ENCODE measurements at regions not wholly inside any gene's neighbourhood (a gene's known extent, or its start where the extent isn't known, plus 50 kb on each side); places are given as distances from the start of the nearest gene placed in this dataset.

GRCh38 chr16:72493716-72494415 is 321.9 kb upstream of the PMFBP1 start:
- no peak overlapping the region for H3K27ac ChIP-seq (ENCODE audit: low read length)
- no peaks in the 10 kb centered on the region for H3K36me3 ChIP-seq (ENCODE audit: control insufficient read depth, insufficient read depth, low read length)
- H3K36me3 Mint-ChIP-seq = no peaks in the 10 kb centered on the region
- no peaks in the 10 kb centered on the region for H3K9me3 Mint-ChIP-seq
- H3K4me3 Mint-ChIP-seq = no peak overlapping the region
- no peaks in the 10 kb centered on the region for H3K27me3 ChIP-seq (ENCODE audit: control insufficient read depth, insufficient read depth, low read length)
- no peaks in the 10 kb centered on the region for H3K4me1 ChIP-seq (ENCODE audit: control insufficient read depth, insufficient read depth, low read length)
- H3K9me3 ChIP-seq (ENCODE audit: control insufficient read depth, insufficient read depth, low read length) = no peaks in the 10 kb centered on the region
- no peak overlapping the region for H3K27ac Mint-ChIP-seq
- ATAC-seq (no peak), DNase-seq (no peak)
- WGBS (ENCODE audit: insufficient coverage) = 75% methylated on average over 2 of the region's 9 CpGs
- H3K4me3 ChIP-seq (ENCODE audit: low read length) = no peak overlapping the region
- no peak for TF ChIP-seq CTCF (IDR thresholded peaks at IDR 0.05)
- H3K4me1 Mint-ChIP-seq = no peaks in the 10 kb centered on the region
- intact Hi-C loops (cut with micrococcal nuclease) = no loop called here
- H3K27me3 Mint-ChIP-seq (ENCODE audit: low read depth in 2 of 2) = no peaks in the 10 kb centered on the region

GRCh38 chr16:72487283-72487682 is 315.3 kb upstream of the PMFBP1 start:
- no peak overlapping the region for H3K4me3 ChIP-seq (ENCODE audit: low read length)
- peaks cover 0 to 3% of the 10 kb centered on the region in 2 donors for H3K9me3 Mint-ChIP-seq
- no peaks in the 10 kb centered on the region for H3K27me3 Mint-ChIP-seq (ENCODE audit: low read depth in 2 of 2)
- H3K4me1 Mint-ChIP-seq = peaks cover 14% of the 10 kb centered on the region in 2 donors
- no peak overlapping the region for H3K27ac ChIP-seq (ENCODE audit: low read length)
- H3K27ac Mint-ChIP-seq = no peak overlapping the region
- DNase-seq = no peak
- no peaks in the 10 kb centered on the region for H3K27me3 ChIP-seq (ENCODE audit: control insufficient read depth, insufficient read depth, low read length)
- H3K9me3 ChIP-seq (ENCODE audit: control insufficient read depth, insufficient read depth, low read length) = no peaks in the 10 kb centered on the region
- no peak for ATAC-seq
- peaks cover 7% of the 10 kb centered on the region for H3K36me3 Mint-ChIP-seq
- intact Hi-C loops (cut with micrococcal nuclease) = no loop called here
- H3K4me3 Mint-ChIP-seq = no peak overlapping the region
- H3K4me1 ChIP-seq (ENCODE audit: control insufficient read depth, insufficient read depth, low read length) = no peaks in the 10 kb centered on the region
- TF ChIP-seq CTCF (IDR thresholded peaks at IDR 0.05) = no peak
- WGBS (ENCODE audit: insufficient coverage) = no CpG with 5 or more reads among the region's 1 CpG
- H3K36me3 ChIP-seq (ENCODE audit: control insufficient read depth, insufficient read depth, low read length) = no peaks in the 10 kb centered on the region

- Histone ChIP-seq H3K9me3 (ENCODE audit: control insufficient read depth, insufficient read depth, low read length) (no peaks in the 10 kb centered on the region), H3K4me3 (ENCODE audit: low read length) (no peak overlapping the region), H3K27ac (ENCODE audit: low read length) (no peak overlapping the region), H3K4me1 (ENCODE audit: control insufficient read depth, insufficient read depth, low read length) (peaks cover 4% of the 10 kb centered on the region), H3K36me3 (ENCODE audit: control insufficient read depth, insufficient read depth, low read length) (no peaks in the 10 kb centered on the region), H3K27me3 (ENCODE audit: control insufficient read depth, insufficient read depth, low read length) (no peaks in the 10 kb centered on the region)
- no peak for TF ChIP-seq CTCF (IDR thresholded peaks at IDR 0.05)
- WGBS (ENCODE audit: insufficient coverage) = 47% methylated on average over 3 of the region's 3 CpGs
- H3K4me3 Mint-ChIP-seq = peak overlapping the region; percentile 79
- ATAC-seq (peak in 2 of 3 donors; percentile 36), DNase-seq (peak in 1 of 2 donors; percentile 24)
- H3K4me1 Mint-ChIP-seq = peaks cover 31 to 32% of the 10 kb centered on the region in 2 donors
- peaks cover 0 to 3% of the 10 kb centered on the region in 2 donors for H3K9me3 Mint-ChIP-seq
- peak overlapping the region; percentile 27 to 74 for H3K27ac Mint-ChIP-seq
- H3K27me3 Mint-ChIP-seq (ENCODE audit: low read depth in 2 of 2) = no peaks in the 10 kb centered on the region
- intact Hi-C loops (cut with micrococcal nuclease) = no loop called here
- H3K36me3 Mint-ChIP-seq = peaks cover 7% of the 10 kb centered on the region
Measured at GRCh38 chr16:72482695-72483094, 310.7 kb upstream of the PMFBP1 start.

GRCh38 chr16:72481419-72481818 is 309.5 kb upstream of the PMFBP1 start:
- TF ChIP-seq CTCF (IDR thresholded peaks at IDR 0.05) = no peak
- intact Hi-C loops (cut with micrococcal nuclease) = no loop called here
- Mint-ChIP-seq H3K4me1 (peaks cover 31 to 32% of the 10 kb centered on the region in 2 donors), H3K36me3 (no peaks in the 10 kb centered on the region), H3K9me3 (no peaks in the 10 kb centered on the region), H3K4me3 (peak overlapping the region; percentile 72), H3K27ac (peak overlapping the region; percentile 4 to 74), H3K27me3 (ENCODE audit: low read depth in 2 of 2) (no peaks in the 10 kb centered on the region)
- Histone ChIP-seq H3K4me3 (ENCODE audit: low read length) (no peak overlapping the region), H3K4me1 (ENCODE audit: control insufficient read depth, insufficient read depth, low read length) (peaks cover 4% of the 10 kb centered on the region), H3K27me3 (ENCODE audit: control insufficient read depth, insufficient read depth, low read length) (no peaks in the 10 kb centered on the region), H3K27ac (ENCODE audit: low read length) (no peak overlapping the region), H3K9me3 (ENCODE audit: control insufficient read depth, insufficient read depth, low read length) (no peaks in the 10 kb centered on the region), H3K36me3 (ENCODE audit: control insufficient read depth, insufficient read depth, low read length) (no peaks in the 10 kb centered on the region)
- ATAC-seq = no peak
- no peak for DNase-seq
